Ovary (tissue), 7 donors: ENCODE measurements at regions not wholly inside any gene's neighbourhood (a gene's known extent, or its start where the extent isn't known, plus 50 kb on each side); places are given as distances from the start of the nearest gene placed in this dataset.

Experiments
- DNase-seq, 5 donors: peaks; one replicate each; pipeline ENCODE4 v3.0.0-alpha.2; 2019 to 2020
- H3K27ac ChIP-seq, 2 donors: fragments of 200-600 bp; one replicate each; pipeline versions ENCODE4 v1.5.1 to v1.8.0; 2019 to 2022
- H3K27me3 ChIP-seq: fragments of 200-600 bp; one replicate; pipeline ENCODE4 v1.8.0; 2022
- H3K36me3 ChIP-seq: fragments of 200-600 bp; sonication (generic); one replicate; pipeline ENCODE4 v1.5.1; 2019
- H3K4me1 ChIP-seq: one replicate; pipeline ENCODE4 v1.8.1; 2013; ENCODE audit warnings: mild to moderate bottlenecking, moderate library complexity; ENCODE audit not compliant: insufficient read depth
- H3K4me3 ChIP-seq: fragments of 200-600 bp; sonication (generic); one replicate; pipeline ENCODE4 v1.5.1; 2017
- H3K9me3 ChIP-seq, 2 donors: fragments of 200-600 bp in 1 of 2; sonication (generic) in 1 of 2; one replicate each; pipeline versions ENCODE4 v1.5.1 to v1.8.1; 2013 to 2019; ENCODE audit warnings: mild to moderate bottlenecking in 1 of 2, moderate library complexity in 1 of 2
- CTCF ChIP-seq, 3 donors: fragments of 450-650 bp in 2 of 3; fragments of 200-600 bp in 1 of 3; IDR thresholded peaks; one replicate each; pipeline versions ENCODE4 v1.5.1 to v1.8.0; 2016 to 2022; ENCODE audit warnings: antibody characterized with exemption in 3 of 3, mild to moderate bottlenecking in 1 of 3
- EP300 ChIP-seq: sonication (generic); formaldehyde crosslinking; IDR thresholded peaks from one replicate; pipeline ENCODE4 v1.6.1; 2017; ENCODE audit warnings: antibody characterized with exemption
- POLR2A ChIP-seq: fragments of 450-650 bp; IDR thresholded peaks from one replicate; pipeline ENCODE4 v1.6.1; 2017; ENCODE audit warnings: antibody characterized with exemption, mild to moderate bottlenecking, moderate library complexity
- WGBS, 3 donors: extraction: QIAGEN DNeasy Blood & Tissue Kit in 1 of 3; methylation state at CpG; one replicate each; pipeline versions ENCODE4 v1.1.5 to v1.1.7; 2013 to 2017; 5-methylcytosine and 5-hydroxymethylcytosine counted together
- intact Hi-C, 4 donors: fragments of 100-400 bp; cut with DNase I; formaldehyde crosslinking; loops; one replicate each; pipeline versions ENCODE4 v1.11.0 to v1.15.1; 2022 to 2023
- donor health status: DM: no; HTN: no; CAD: no; lungs with moderate emphysema.
- donor health status: DM: no; HTN: no; CAD: no.
- donor health status: Bipolar disorder and iron deficiency.
- donor health status: DM: no; HTN: no; CAD: no.
- donor health status: DM: yes; HTN: yes; CAD: no.

- Histone ChIP-seq H3K27me3 (no peaks in the 10 kb centered on the region), H3K4me1 (peaks cover 1% of the 10 kb centered on the region), H3K27ac (no peak overlapping the region), H3K4me3 (no peak overlapping the region), H3K36me3 (no peaks in the 10 kb centered on the region), H3K9me3 (no peaks in the 10 kb centered on the region)
- 75 to 95% (median 92%) methylated on average over 3 of the region's 3 CpGs for WGBS, 3 donors
- intact Hi-C loops = no loop called here
- DNase-seq = no peak
- TF ChIP-seq EP300 (no peak), POLR2A (no peak), CTCF (IDR thresholded peaks at IDR 0.05) (no peak)
Measured at GRCh38 chr20:22758815-22759214, 174.4 kb upstream of the FOXA2 start.

GRCh38 chr20:22762576-22763256 is 178.3 kb upstream of the FOXA2 start:
- no peak overlapping the region for H3K27ac ChIP-seq
- WGBS, 3 donors = 48 to 59% (median 53%) methylated on average over 6 of the region's 6 CpGs
- TF ChIP-seq CTCF (IDR thresholded peaks at IDR 0.05) = no peak
- TF ChIP-seq EP300 = no peak
- no peak for TF ChIP-seq POLR2A
- no peak for DNase-seq
- H3K4me1 ChIP-seq = peaks cover 3% of the 10 kb centered on the region
- no peaks in the 10 kb centered on the region for H3K36me3 ChIP-seq
- no peaks in the 10 kb centered on the region for H3K27me3 ChIP-seq
- no peak overlapping the region for H3K4me3 ChIP-seq
- intact Hi-C loops = no loop called here
- H3K9me3 ChIP-seq = no peaks in the 10 kb centered on the region

GRCh38 chr20:22763257-22763906 is 179.0 kb upstream of the FOXA2 start:
- TF ChIP-seq CTCF (IDR thresholded peaks at IDR 0.05) (no peak), POLR2A (no peak), EP300 (no peak)
- H3K27me3 ChIP-seq = no peaks in the 10 kb centered on the region
- intact Hi-C loops = no loop called here
- WGBS, 3 donors = 34 to 44% (median 41%) methylated on average over 9 of the region's 9 CpGs
- peaks cover 3% of the 10 kb centered on the region for H3K4me1 ChIP-seq
- no peak for DNase-seq
- no peak overlapping the region for H3K27ac ChIP-seq
- no peaks in the 10 kb centered on the region for H3K9me3 ChIP-seq
- no peaks in the 10 kb centered on the region for H3K36me3 ChIP-seq
- H3K4me3 ChIP-seq = no peak overlapping the region

- H3K36me3 ChIP-seq = no peaks in the 10 kb centered on the region
- no peaks in the 10 kb centered on the region for H3K9me3 ChIP-seq
- peaks cover 1% of the 10 kb centered on the region for H3K4me1 ChIP-seq
- 37 to 51% (median 43%) methylated on average over 11 of the region's 11 CpGs for WGBS, 3 donors
- DNase-seq = peak in 1 of 5 donors; percentile 24
- TF ChIP-seq POLR2A = no peak
- TF ChIP-seq EP300 = no peak
- no peak for TF ChIP-seq CTCF (IDR thresholded peaks at IDR 0.05)
- H3K4me3 ChIP-seq = no peak overlapping the region
- H3K27ac ChIP-seq = no peak overlapping the region
- H3K27me3 ChIP-seq = no peaks in the 10 kb centered on the region
- intact Hi-C loops = no loop called here
Measured at GRCh38 chr20:22768266-22769178, 184.2 kb upstream of the FOXA2 start.
